ENCODE measurements at regions not wholly inside any gene's neighbourhood (a gene's known extent, or its start where the extent isn't known, plus 50 kb on each side); places are given as distances from the start of the nearest gene placed in this dataset.

GRCh38 chr21:15128267-15128666 is 63.5 kb upstream of the NRIP1 start:
- TF ChIP-seq GTF2B (IDR thresholded peaks at IDR 0.05; ENCODE audit: extremely low read depth, insufficient read length) (no peak), ZNF561 (CRISPR knock-in tag; conservative IDR thresholded peaks at IDR 0.05) (no peak), ZFP30 (CRISPR knock-in tag; IDR thresholded peaks at IDR 0.05; ENCODE audit: borderline replicate concordance) (no peak), UBTF (IDR thresholded peaks at IDR 0.05; ENCODE audit: borderline replicate concordance in 1 of 2, low read depth in 2 of 2, low read length in 2 of 2) (no peak), PML (IDR thresholded peaks at IDR 0.05; ENCODE audit: low read length) (no peak), FOXA1 (IDR thresholded peaks at IDR 0.05; ENCODE audit: borderline replicate concordance) (no peak), EHMT2 (IDR thresholded peaks at IDR 0.05) (no peak)
- TF ChIP-seq, protein P1, sequence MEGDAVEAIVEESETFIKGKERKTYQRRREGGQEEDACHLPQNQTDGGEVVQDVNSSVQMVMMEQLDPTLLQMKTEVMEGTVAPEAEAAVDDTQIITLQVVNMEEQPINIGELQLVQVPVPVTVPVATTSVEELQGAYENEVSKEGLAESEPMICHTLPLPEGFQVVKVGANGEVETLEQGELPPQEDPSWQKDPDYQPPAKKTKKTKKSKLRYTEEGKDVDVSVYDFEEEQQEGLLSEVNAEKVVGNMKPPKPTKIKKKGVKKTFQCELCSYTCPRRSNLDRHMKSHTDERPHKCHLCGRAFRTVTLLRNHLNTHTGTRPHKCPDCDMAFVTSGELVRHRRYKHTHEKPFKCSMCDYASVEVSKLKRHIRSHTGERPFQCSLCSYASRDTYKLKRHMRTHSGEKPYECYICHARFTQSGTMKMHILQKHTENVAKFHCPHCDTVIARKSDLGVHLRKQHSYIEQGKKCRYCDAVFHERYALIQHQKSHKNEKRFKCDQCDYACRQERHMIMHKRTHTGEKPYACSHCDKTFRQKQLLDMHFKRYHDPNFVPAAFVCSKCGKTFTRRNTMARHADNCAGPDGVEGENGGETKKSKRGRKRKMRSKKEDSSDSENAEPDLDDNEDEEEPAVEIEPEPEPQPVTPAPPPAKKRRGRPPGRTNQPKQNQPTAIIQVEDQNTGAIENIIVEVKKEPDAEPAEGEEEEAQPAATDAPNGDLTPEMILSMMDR (IDR thresholded peaks at IDR 0.05 in 2 of 3, conservative IDR thresholded peaks at IDR 0.05 in 1 of 3; ENCODE audit: insufficient read depth in 2 of 3, low read depth in 1 of 3, low read length in 3 of 3), result no peak
- TF ChIP-seq, protein P2, sequence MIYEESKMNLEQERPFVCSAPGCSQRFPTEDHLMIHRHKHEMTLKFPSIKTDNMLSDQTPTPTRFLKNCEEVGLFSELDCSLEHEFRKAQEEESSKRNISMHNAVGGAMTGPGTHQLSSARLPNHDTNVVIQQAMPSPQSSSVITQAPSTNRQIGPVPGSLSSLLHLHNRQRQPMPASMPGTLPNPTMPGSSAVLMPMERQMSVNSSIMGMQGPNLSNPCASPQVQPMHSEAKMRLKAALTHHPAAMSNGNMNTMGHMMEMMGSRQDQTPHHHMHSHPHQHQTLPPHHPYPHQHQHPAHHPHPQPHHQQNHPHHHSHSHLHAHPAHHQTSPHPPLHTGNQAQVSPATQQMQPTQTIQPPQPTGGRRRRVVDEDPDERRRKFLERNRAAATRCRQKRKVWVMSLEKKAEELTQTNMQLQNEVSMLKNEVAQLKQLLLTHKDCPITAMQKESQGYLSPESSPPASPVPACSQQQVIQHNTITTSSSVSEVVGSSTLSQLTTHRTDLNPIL (CRISPR knock-in tag; IDR thresholded peaks at IDR 0.05), result no peak
- TF ChIP-seq, protein P3, sequence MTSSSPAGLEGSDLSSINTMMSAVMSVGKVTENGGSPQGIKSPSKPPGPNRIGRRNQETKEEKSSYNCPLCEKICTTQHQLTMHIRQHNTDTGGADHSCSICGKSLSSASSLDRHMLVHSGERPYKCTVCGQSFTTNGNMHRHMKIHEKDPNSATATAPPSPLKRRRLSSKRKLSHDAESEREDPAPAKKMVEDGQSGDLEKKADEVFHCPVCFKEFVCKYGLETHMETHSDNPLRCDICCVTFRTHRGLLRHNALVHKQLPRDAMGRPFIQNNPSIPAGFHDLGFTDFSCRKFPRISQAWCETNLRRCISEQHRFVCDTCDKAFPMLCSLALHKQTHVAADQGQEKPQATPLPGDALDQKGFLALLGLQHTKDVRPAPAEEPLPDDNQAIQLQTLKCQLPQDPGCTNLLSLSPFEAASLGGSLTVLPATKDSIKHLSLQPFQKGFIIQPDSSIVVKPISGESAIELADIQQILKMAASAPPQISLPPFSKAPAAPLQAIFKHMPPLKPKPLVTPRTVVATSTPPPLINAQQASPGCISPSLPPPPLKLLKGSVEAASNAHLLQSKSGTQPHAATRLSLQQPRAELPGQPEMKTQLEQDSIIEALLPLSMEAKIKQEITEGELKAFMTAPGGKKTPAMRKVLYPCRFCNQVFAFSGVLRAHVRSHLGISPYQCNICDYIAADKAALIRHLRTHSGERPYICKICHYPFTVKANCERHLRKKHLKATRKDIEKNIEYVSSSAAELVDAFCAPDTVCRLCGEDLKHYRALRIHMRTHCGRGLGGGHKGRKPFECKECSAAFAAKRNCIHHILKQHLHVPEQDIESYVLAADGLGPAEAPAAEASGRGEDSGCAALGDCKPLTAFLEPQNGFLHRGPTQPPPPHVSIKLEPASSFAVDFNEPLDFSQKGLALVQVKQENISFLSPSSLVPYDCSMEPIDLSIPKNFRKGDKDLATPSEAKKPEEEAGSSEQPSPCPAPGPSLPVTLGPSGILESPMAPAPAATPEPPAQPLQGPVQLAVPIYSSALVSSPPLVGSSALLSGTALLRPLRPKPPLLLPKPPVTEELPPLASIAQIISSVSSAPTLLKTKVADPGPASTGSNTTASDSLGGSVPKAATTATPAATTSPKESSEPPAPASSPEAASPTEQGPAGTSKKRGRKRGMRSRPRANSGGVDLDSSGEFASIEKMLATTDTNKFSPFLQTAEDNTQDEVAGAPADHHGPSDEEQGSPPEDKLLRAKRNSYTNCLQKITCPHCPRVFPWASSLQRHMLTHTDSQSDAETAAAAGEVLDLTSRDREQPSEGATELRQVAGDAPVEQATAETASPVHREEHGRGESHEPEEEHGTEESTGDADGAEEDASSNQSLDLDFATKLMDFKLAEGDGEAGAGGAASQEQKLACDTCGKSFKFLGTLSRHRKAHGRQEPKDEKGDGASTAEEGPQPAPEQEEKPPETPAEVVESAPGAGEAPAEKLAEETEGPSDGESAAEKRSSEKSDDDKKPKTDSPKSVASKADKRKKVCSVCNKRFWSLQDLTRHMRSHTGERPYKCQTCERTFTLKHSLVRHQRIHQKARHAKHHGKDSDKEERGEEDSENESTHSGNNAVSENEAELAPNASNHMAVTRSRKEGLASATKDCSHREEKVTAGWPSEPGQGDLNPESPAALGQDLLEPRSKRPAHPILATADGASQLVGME (CRISPR knock-in tag; IDR thresholded peaks at IDR 0.05), result no peak
